ENCODE measurements at regions not wholly inside any gene's neighbourhood (a gene's known extent, or its start where the extent isn't known, plus 50 kb on each side); places are given as distances from the start of the nearest gene placed in this dataset.

DNA sequence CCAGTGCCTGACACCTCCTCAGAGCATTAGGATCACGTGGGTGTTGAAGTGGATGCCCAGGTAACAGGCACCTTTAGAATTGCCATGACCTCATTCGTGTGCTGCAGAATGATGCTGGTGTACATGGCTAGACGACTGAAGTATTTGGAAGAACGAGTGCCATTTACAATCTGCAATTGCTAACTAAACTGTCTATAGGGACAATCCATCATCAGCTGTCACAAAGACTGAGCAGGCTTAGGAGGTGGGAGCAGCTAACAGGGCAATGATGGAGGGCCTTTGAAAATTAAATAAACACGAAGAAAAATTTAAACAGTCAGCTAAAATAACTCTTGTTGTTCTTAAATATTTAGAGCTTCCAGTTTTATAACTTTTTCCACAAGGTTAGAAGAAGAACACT is 375.8 kb downstream of the GADD45G start:
- H3K27ac ChIP-seq (ENCODE audit: low read depth, low read length), result no peak overlapping the region
- no peaks in the 10 kb centered on the region for H3K9me3 ChIP-seq (ENCODE audit: insufficient read depth, low read length)
- no peaks in the 10 kb centered on the region for H3K9me2 ChIP-seq (replicated peaks; ENCODE audit: insufficient read depth, low read length)
- TF ChIP-seq, protein P1, sequence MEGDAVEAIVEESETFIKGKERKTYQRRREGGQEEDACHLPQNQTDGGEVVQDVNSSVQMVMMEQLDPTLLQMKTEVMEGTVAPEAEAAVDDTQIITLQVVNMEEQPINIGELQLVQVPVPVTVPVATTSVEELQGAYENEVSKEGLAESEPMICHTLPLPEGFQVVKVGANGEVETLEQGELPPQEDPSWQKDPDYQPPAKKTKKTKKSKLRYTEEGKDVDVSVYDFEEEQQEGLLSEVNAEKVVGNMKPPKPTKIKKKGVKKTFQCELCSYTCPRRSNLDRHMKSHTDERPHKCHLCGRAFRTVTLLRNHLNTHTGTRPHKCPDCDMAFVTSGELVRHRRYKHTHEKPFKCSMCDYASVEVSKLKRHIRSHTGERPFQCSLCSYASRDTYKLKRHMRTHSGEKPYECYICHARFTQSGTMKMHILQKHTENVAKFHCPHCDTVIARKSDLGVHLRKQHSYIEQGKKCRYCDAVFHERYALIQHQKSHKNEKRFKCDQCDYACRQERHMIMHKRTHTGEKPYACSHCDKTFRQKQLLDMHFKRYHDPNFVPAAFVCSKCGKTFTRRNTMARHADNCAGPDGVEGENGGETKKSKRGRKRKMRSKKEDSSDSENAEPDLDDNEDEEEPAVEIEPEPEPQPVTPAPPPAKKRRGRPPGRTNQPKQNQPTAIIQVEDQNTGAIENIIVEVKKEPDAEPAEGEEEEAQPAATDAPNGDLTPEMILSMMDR (IDR thresholded peaks at IDR 0.05; ENCODE audit: insufficient read depth, low read length, poor library complexity, severe bottlenecking), result no peak
- no peak for TF ChIP-seq EZH2phosphoT487 (conservative IDR thresholded peaks at IDR 0.05; ENCODE audit: low read length)
- H3K79me2 ChIP-seq (ENCODE audit: insufficient read depth, low read length), result no peaks in the 10 kb centered on the region
- H3F3A ChIP-seq (ENCODE audit: insufficient read depth), result no peaks in the 10 kb centered on the region
- no peak overlapping the region for H3K4me3 ChIP-seq (ENCODE audit: insufficient read depth, low read length, poor library complexity, severe bottlenecking)
- no peak overlapping the region for H2AFZ ChIP-seq (ENCODE audit: low read depth, low read length, severe bottlenecking)
- no peak overlapping the region for H3K9ac ChIP-seq (ENCODE audit: low read length)
- no peaks in the 10 kb centered on the region for H3K27me3 ChIP-seq (ENCODE audit: low read length)
- H3K4me2 ChIP-seq (ENCODE audit: low read depth, low read length, poor library complexity, severe bottlenecking), result no peak overlapping the region
- no peaks in the 10 kb centered on the region for H3K36me3 ChIP-seq (ENCODE audit: low read length)
- no peaks in the 10 kb centered on the region for H4K20me1 ChIP-seq (ENCODE audit: low read depth, low read length)

DNA sequence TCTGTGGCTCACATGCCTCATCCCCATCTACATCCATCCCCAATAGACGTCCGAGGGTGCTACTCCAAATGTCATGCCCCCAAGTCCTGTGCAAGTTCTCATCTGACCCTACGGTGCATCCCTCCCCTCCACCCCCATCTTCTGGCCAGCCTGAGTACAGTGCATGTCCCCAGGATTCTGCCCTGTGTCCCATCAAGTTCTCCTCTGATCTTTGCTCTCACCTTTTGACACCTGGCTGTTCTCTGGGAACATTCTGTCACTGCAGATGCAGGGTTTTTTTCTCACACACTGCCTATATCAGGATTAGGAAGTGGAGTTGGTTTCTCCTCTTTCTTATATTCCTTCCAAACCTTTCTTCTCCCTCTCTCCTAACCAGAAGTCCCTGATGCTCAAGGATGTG is 377.2 kb downstream of the GADD45G start:
- H3K4me2 ChIP-seq (ENCODE audit: low read depth, low read length, poor library complexity, severe bottlenecking), result no peak overlapping the region
- no peaks in the 10 kb centered on the region for H3K27me3 ChIP-seq (ENCODE audit: low read length)
- no peaks in the 10 kb centered on the region for H3F3A ChIP-seq (ENCODE audit: insufficient read depth)
- no peak overlapping the region for H3K4me3 ChIP-seq (ENCODE audit: insufficient read depth, low read length, poor library complexity, severe bottlenecking)
- H3K9me3 ChIP-seq (ENCODE audit: insufficient read depth, low read length), result no peaks in the 10 kb centered on the region
- H4K20me1 ChIP-seq (ENCODE audit: low read depth, low read length), result no peaks in the 10 kb centered on the region
- H3K36me3 ChIP-seq (ENCODE audit: low read length), result no peaks in the 10 kb centered on the region
- H3K27ac ChIP-seq (ENCODE audit: low read depth, low read length), result no peak overlapping the region
- no peak for TF ChIP-seq EZH2phosphoT487 (conservative IDR thresholded peaks at IDR 0.05; ENCODE audit: low read length)
- TF ChIP-seq, protein P1 (IDR thresholded peaks at IDR 0.05; ENCODE audit: insufficient read depth, low read length, poor library complexity, severe bottlenecking), result no peak
- no peaks in the 10 kb centered on the region for H3K79me2 ChIP-seq (ENCODE audit: insufficient read depth, low read length)
- H3K9me2 ChIP-seq (replicated peaks; ENCODE audit: insufficient read depth, low read length), result no peaks in the 10 kb centered on the region
- no peak overlapping the region for H3K9ac ChIP-seq (ENCODE audit: low read length)
- H2AFZ ChIP-seq (ENCODE audit: low read depth, low read length, severe bottlenecking), result no peak overlapping the region

DNA sequence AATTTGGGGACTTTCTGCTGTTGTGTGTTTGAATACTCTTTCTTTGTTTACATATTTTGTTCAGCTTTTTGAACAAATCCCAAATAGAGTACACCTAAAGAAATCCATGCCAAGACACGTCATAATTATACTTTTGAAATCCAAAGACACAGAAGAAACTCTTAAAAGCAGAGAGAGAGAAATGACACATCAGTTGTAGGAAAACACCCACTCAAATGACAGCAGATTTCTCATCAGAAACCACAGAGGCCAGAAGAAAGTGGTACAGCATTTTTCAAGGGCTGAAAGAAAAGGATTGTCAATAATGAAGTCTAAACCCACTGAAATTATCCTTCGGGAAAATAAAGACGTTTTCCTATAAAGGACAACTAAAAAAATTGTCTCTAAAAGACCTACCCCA is 378.6 kb downstream of the GADD45G start:
- Histone ChIP-seq H3K4me2 (ENCODE audit: low read depth, low read length, poor library complexity, severe bottlenecking) (no peak overlapping the region), H3K9ac (ENCODE audit: low read length) (no peak overlapping the region), H3F3A (ENCODE audit: insufficient read depth) (no peaks in the 10 kb centered on the region), H3K4me3 (ENCODE audit: insufficient read depth, low read length, poor library complexity, severe bottlenecking) (no peak overlapping the region), H3K27ac (ENCODE audit: low read depth, low read length) (no peak overlapping the region), H3K36me3 (ENCODE audit: low read length) (no peaks in the 10 kb centered on the region), H3K9me3 (ENCODE audit: insufficient read depth, low read length) (no peaks in the 10 kb centered on the region), H3K79me2 (ENCODE audit: insufficient read depth, low read length) (no peaks in the 10 kb centered on the region), H2AFZ (ENCODE audit: low read depth, low read length, severe bottlenecking) (no peak overlapping the region), H3K9me2 (replicated peaks; ENCODE audit: insufficient read depth, low read length) (no peaks in the 10 kb centered on the region), H3K27me3 (ENCODE audit: low read length) (no peaks in the 10 kb centered on the region), H4K20me1 (ENCODE audit: low read depth, low read length) (no peaks in the 10 kb centered on the region)
- TF ChIP-seq, protein P1 (IDR thresholded peaks at IDR 0.05; ENCODE audit: insufficient read depth, low read length, poor library complexity, severe bottlenecking), result no peak
- no peak for TF ChIP-seq EZH2phosphoT487 (conservative IDR thresholded peaks at IDR 0.05; ENCODE audit: low read length)

Data from SU-DHL-6 (cell line).